ENCODE measurements at regions not wholly inside any gene's neighbourhood (a gene's known extent, or its start where the extent isn't known, plus 50 kb on each side); places are given as distances from the start of the nearest gene placed in this dataset.

DNA sequence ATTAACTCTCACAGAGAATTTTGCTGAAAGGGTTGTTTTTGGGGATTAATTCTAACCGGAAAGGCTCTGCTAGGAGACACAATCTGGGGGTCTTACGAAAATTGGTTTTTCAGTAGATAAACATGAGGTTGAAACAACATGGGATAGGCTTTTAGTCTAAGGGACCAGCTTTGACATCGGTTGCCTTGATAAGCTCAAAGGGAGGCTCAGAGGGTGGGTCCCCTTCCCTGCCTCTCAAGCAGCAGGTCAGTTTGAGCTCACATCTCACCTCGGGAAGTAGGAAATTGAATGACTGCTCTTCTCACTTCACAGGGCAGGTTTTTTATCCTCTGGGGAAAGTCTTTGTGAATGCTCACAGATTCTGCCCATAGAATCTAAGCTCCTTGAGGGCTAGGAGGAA lies 70.2 kb upstream of the KIRREL3 start:
- no peak for TF ChIP-seq ZNF302 (CRISPR knock-in tag; IDR thresholded peaks at IDR 0.05)
- no peak for TF ChIP-seq MAFK (IDR thresholded peaks at IDR 0.05; ENCODE audit: partially characterized antibody)
- no peak for TF ChIP-seq NPAS2 (CRISPR knock-in tag; IDR thresholded peaks at IDR 0.05; ENCODE audit: borderline replicate concordance)
- TF ChIP-seq ZSCAN20 (CRISPR knock-in tag; IDR thresholded peaks at IDR 0.05), result no peak
- TF ChIP-seq CHD4 (IDR thresholded peaks at IDR 0.05; ENCODE audit: borderline replicate concordance), result no peak
- TF ChIP-seq, protein P1, sequence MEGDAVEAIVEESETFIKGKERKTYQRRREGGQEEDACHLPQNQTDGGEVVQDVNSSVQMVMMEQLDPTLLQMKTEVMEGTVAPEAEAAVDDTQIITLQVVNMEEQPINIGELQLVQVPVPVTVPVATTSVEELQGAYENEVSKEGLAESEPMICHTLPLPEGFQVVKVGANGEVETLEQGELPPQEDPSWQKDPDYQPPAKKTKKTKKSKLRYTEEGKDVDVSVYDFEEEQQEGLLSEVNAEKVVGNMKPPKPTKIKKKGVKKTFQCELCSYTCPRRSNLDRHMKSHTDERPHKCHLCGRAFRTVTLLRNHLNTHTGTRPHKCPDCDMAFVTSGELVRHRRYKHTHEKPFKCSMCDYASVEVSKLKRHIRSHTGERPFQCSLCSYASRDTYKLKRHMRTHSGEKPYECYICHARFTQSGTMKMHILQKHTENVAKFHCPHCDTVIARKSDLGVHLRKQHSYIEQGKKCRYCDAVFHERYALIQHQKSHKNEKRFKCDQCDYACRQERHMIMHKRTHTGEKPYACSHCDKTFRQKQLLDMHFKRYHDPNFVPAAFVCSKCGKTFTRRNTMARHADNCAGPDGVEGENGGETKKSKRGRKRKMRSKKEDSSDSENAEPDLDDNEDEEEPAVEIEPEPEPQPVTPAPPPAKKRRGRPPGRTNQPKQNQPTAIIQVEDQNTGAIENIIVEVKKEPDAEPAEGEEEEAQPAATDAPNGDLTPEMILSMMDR (IDR thresholded peaks at IDR 0.05), result no peak
- TF ChIP-seq, protein P2, sequence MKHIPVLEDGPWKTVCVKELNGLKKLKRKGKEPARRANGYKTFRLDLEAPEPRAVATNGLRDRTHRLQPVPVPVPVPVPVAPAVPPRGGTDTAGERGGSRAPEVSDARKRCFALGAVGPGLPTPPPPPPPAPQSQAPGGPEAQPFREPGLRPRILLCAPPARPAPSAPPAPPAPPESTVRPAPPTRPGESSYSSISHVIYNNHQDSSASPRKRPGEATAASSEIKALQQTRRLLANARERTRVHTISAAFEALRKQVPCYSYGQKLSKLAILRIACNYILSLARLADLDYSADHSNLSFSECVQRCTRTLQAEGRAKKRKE (CRISPR knock-in tag; IDR thresholded peaks at IDR 0.05; ENCODE audit: low read depth), result no peak
- TF ChIP-seq JUN (IDR thresholded peaks at IDR 0.05), result no peak
- no peak for TF ChIP-seq HDAC2 (IDR thresholded peaks at IDR 0.05)
- TF ChIP-seq RFX5 (IDR thresholded peaks at IDR 0.05), result no peak
- TF ChIP-seq, protein P3, sequence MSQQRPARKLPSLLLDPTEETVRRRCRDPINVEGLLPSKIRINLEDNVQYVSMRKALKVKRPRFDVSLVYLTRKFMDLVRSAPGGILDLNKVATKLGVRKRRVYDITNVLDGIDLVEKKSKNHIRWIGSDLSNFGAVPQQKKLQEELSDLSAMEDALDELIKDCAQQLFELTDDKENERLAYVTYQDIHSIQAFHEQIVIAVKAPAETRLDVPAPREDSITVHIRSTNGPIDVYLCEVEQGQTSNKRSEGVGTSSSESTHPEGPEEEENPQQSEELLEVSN (IDR thresholded peaks at IDR 0.05; ENCODE audit: borderline replicate concordance, low read depth), result no peak
- no peak for TF ChIP-seq HEYL (CRISPR knock-in tag; IDR thresholded peaks at IDR 0.05)
- no peak for TF ChIP-seq MAZ (IDR thresholded peaks at IDR 0.05; ENCODE audit: borderline replicate concordance, low read depth, low read length)
- no peak for TF ChIP-seq EP300 (IDR thresholded peaks at IDR 0.05)
- no peak for TF ChIP-seq RARB (CRISPR knock-in tag; IDR thresholded peaks at IDR 0.05)
- H3K4me2 ChIP-seq, result no peak overlapping the region
- H3K27ac ChIP-seq, result no peak overlapping the region
- no peaks in the 10 kb centered on the region for H3K9me3 ChIP-seq
- ChIA-PET POLR2A (no interaction called here), CTCF (interaction anchor here (1.0 to 7.8 kb wide), 4 partner anchors 12 to 80 kb away, joined by 3 to 62 read pairs (median 6); partner anchors contain the start of gene KIRREL3)
- no peak for FAIRE-seq
- no peak overlapping the region for H3K4me3 ChIP-seq
- no peak for DNase-seq (ENCODE audit: low read depth in 1 of 2, low spot score in 1 of 2)
- ATAC-seq, result no peak
- 79% methylated on average over 4 of the region's 4 CpGs for WGBS (ENCODE audit: missing lambda C conversion rate)
- H3K4me1 ChIP-seq, result peaks cover 8% of the 10 kb centered on the region

DNA sequence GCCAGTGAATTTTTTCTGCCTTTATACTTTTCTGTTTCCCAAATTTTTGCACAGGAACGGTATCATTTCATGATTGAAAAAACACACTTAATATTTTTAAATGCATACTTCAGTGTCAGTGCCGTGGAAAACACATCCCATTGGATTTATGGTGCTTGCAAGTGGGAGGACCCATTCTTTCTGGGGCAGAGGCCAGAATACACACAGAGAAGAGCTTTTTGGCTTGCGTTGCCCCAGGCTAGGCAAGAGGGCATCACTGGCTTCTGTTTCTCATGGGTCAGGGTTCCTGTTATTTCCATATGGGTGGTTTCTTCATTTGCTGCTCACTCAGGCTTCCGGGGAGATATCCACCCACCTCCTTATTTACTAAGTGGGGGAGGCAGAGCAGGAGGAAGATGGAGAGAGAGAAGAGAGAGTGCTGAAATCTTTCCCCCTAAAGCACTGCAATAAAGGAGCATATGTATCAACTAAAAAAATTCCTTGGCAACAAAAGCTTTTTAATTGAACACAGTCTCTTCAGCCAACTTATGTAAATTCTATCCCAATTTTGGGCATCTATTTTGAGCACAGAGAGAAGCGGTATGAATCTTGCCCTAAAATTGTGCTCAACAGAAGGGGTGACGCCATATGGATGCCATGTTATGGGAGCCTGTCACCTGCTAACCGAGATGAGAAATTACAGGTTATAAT lies 66.0 kb upstream of the KIRREL3 start:
- no peak for DNase-seq (ENCODE audit: low read depth in 1 of 2, low spot score in 1 of 2)
- WGBS (ENCODE audit: missing lambda C conversion rate), result 60% methylated on average over 7 of the region's 7 CpGs
- TF ChIP-seq KDM1A (IDR thresholded peaks at IDR 0.05; ENCODE audit: low read depth) (no peak), CEBPB (IDR thresholded peaks at IDR 0.05) (no peak), NR3C1 (IDR thresholded peaks at IDR 0.05) (no peak), EP300 (IDR thresholded peaks at IDR 0.05) (no peak)
- ATAC-seq, result no peak
- no peak overlapping the region for H3K4me2 ChIP-seq
- POLR2A ChIA-PET, result no interaction called here
- CTCF ChIA-PET, result interaction anchor here (0.8 kb wide), 1 partner anchor 64 kb away, joined by 3 read pairs; no protein-coding TSS in a partner anchor
- no peak overlapping the region for H3K27ac ChIP-seq
- H3K9me3 ChIP-seq, result no peaks in the 10 kb centered on the region
- no peaks in the 10 kb centered on the region for H3K4me1 ChIP-seq
- H3K4me3 ChIP-seq, result no peak overlapping the region
- no peak for FAIRE-seq

DNA sequence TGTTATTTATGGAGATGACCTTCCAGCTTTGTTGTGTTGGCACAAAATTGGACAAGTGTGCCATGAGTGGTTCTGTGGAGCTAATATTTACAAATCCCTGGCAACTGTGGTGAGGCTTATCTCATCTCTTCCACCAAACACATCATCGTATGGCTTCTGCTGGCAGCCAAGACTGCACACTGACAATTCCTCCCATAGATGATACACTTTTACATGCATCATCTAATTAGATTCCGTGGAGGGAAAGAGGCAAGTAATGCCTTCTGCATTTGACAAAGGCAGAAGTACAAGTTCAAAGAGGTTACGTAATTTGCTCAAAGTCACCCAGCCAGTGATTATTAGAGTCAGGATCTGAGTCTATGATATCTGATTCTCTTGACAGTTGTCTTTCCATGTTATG lies 62.7 kb upstream of the KIRREL3 start:
- ChIA-PET POLR2A (no interaction called here), CTCF (interaction anchor here (0.6 kb wide), 1 partner anchor 47 kb away, joined by 3 read pairs; no protein-coding TSS in a partner anchor)
- ATAC-seq, result no peak
- TF ChIP-seq CBX2 (IDR thresholded peaks at IDR 0.05; ENCODE audit: borderline replicate concordance, low read depth) (no peak), EHMT2 (IDR thresholded peaks at IDR 0.05; ENCODE audit: low read depth) (no peak), HDAC2 (IDR thresholded peaks at IDR 0.05) (no peak), GATA3 (IDR thresholded peaks at IDR 0.05; ENCODE audit: borderline replicate concordance) (no peak), RFX5 (IDR thresholded peaks at IDR 0.05) (no peak), FOSL2 (IDR thresholded peaks at IDR 0.05) (no peak), FOSL2 (CRISPR knock-in tag; IDR thresholded peaks at IDR 0.05) (no peak), RAD21 (conservative IDR thresholded peaks at IDR 0.05 in 1 of 2, IDR thresholded peaks at IDR 0.05 in 1 of 2) (no peak), KDM1A (IDR thresholded peaks at IDR 0.05; ENCODE audit: low read depth) (no peak), HOXB13 (CRISPR knock-in tag; IDR thresholded peaks at IDR 0.05; ENCODE audit: low read depth) (no peak), ZC3H11A (IDR thresholded peaks at IDR 0.05) (no peak)
- TF ChIP-seq, protein P1 (IDR thresholded peaks at IDR 0.05), result no peak
- TF ChIP-seq, protein P4, sequence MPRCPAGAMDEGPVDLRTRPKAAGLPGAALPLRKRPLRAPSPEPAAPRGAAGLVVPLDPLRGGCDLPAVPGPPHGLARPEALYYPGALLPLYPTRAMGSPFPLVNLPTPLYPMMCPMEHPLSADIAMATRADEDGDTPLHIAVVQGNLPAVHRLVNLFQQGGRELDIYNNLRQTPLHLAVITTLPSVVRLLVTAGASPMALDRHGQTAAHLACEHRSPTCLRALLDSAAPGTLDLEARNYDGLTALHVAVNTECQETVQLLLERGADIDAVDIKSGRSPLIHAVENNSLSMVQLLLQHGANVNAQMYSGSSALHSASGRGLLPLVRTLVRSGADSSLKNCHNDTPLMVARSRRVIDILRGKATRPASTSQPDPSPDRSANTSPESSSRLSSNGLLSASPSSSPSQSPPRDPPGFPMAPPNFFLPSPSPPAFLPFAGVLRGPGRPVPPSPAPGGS (IDR thresholded peaks at IDR 0.05), result no peak
- DNase-seq (ENCODE audit: low read depth in 1 of 2, low spot score in 1 of 2), result no peak
- no peak for FAIRE-seq
- Histone ChIP-seq H3K27ac (no peak overlapping the region), H3K4me3 (no peak overlapping the region), H3K9me3 (no peaks in the 10 kb centered on the region), H3K4me1 (no peaks in the 10 kb centered on the region), H3K4me2 (no peak overlapping the region)
- WGBS (ENCODE audit: missing lambda C conversion rate), result 65% methylated on average over 3 of the region's 3 CpGs
